Stromal cell of bone marrow (primary cell): ENCODE measurements at regions not wholly inside any gene's neighbourhood (a gene's known extent, or its start where the extent isn't known, plus 50 kb on each side); places are given as distances from the start of the nearest gene placed in this dataset.

ENCODE experiments used
- DNase-seq: peaks from one replicate; pipeline ENCODE4 v3.0.0-alpha.2; 2012; ENCODE audit warnings: low read depth

- no peak for DNase-seq
These were observed 53.1 kb upstream of the CHST15 start for GRCh38 chr10:124146483-124146882.

DNA sequence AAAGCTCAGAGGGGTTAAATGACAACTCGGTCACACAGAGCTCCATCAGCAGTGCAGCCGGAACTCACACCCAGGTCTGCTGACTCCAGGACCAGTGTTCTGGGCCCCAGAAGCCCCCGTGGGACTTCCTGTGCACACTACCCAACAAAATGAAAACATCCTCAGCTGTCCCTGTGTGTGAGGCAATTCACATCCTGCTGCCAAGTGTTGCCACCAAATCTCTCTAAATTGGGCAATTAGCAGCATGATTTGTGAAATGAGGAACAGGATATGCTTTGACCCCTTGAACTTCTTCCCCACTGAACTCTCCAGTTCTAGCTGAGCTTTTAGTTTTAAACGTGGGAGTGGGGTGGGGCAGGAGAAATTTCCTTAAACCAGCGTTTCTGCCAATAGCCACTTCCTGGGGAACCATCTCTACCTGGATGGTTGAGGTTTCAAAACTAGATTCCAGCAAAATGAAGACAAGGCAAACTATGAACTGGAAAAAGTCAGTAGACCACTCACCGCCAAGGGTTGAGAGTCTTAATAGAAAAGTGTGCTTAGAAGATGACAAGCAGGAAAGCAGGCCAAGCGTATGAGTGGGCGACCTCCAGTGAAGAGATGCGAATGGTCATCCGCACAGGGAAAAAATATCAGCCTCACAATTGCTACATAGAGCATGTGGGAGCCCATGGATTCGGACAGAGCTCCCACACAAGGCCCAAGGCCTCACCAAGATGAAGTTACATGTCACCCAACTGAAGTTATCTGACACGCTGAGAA is 51.9 kb upstream of the CHST15 start:
- no peak for DNase-seq

GRCh38 chr10:124144536-124144935 is 51.1 kb upstream of the CHST15 start:
- no peak for DNase-seq

GRCh38 chr10:124143721-124144120 is 50.3 kb upstream of the CHST15 start:
- no peak for DNase-seq
